ENCODE measurements at regions not wholly inside any gene's neighbourhood (a gene's known extent, or its start where the extent isn't known, plus 50 kb on each side); places are given as distances from the start of the nearest gene placed in this dataset.

GRCh38 chr10:131620904-131621303 lies 279.9 kb upstream of the PPP2R2D start:
- intact Hi-C loops (cut with micrococcal nuclease; ENCODE audit: unreplicated experiment), result no loop called here
- Histone ChIP-seq H3K27ac (ENCODE audit: control insufficient read depth, insufficient read depth) (no peak overlapping the region), H3K9ac (ENCODE audit: control insufficient read depth, insufficient read depth, low read length) (no peak overlapping the region), H3K4me1 (ENCODE audit: control insufficient read depth, insufficient read depth, low read length) (no peaks in the 10 kb centered on the region), H3K4me2 (ENCODE audit: control insufficient read depth, insufficient read depth) (no peak overlapping the region), H3K9me3 (replicated peaks; ENCODE audit: control insufficient read depth, insufficient read depth, low read length) (no peaks in the 10 kb centered on the region; the same call in 2 of the 3 replicates), H4K20me1 (ENCODE audit: control insufficient read depth, insufficient read depth) (no peaks in the 10 kb centered on the region), H3K79me2 (ENCODE audit: control insufficient read depth, insufficient read depth, low read length) (no peaks in the 10 kb centered on the region), H3K4me3 (no peak overlapping the region), H2AFZ (ENCODE audit: control insufficient read depth, low read depth, low read length) (no peak overlapping the region), H3K36me3 (ENCODE audit: control insufficient read depth in 2 of 2, insufficient read depth in 2 of 2, low read length in 1 of 2) (no peaks in the 10 kb centered on the region), H3K27me3 (replicated peaks in 1 of 2; ENCODE audit: control insufficient read depth in 2 of 2, insufficient read depth in 2 of 2, low read length in 1 of 2) (no peaks in the 10 kb centered on the region)
- ChIA-PET RAD21 (ENCODE audit: unreplicated experiment) (no interaction called here), POLR2A (no interaction called here), CTCF (no interaction called here), SMC1A (ENCODE audit: uncharacterized antibody, unreplicated experiment) (no interaction called here)
- in situ Hi-C loops (cut with MboI), result no loop called here
- ATAC-seq (no peak), FAIRE-seq (no peak), DNase-seq (ENCODE audit: low read depth, low spot score) (no peak)
- BruUV-seq (replicated peaks), result no TSS peak
- 28% methylated on average over 7 of the region's 7 CpGs for WGBS (ENCODE audit: insufficient coverage, insufficient replicate concordance, low lambda C conversion rate, missing lambda C conversion rate)
- TF ChIP-seq NBN (IDR thresholded peaks at IDR 0.05) (no peak), ETV6 (conservative IDR thresholded peaks at IDR 0.05 in 1 of 2, IDR thresholded peaks at IDR 0.05 in 1 of 2; ENCODE audit: borderline replicate concordance in 1 of 2, low read depth in 1 of 2) (no peak)

- H2AFZ ChIP-seq (ENCODE audit: control insufficient read depth, low read depth, low read length), result no peak overlapping the region
- H3K79me2 ChIP-seq (ENCODE audit: control insufficient read depth, insufficient read depth, low read length), result no peaks in the 10 kb centered on the region
- H3K36me3 ChIP-seq (ENCODE audit: control insufficient read depth in 2 of 2, insufficient read depth in 2 of 2, low read length in 1 of 2), result no peaks in the 10 kb centered on the region
- FAIRE-seq (no peak), DNase-seq (ENCODE audit: low read depth, low spot score) (no peak), ATAC-seq (no peak)
- BruUV-seq (replicated peaks), result no TSS peak
- no peaks in the 10 kb centered on the region for H4K20me1 ChIP-seq (ENCODE audit: control insufficient read depth, insufficient read depth)
- no peaks in the 10 kb centered on the region; the same call in 2 of the 3 replicates for H3K9me3 ChIP-seq (replicated peaks; ENCODE audit: control insufficient read depth, insufficient read depth, low read length)
- ChIA-PET CTCF (no interaction called here), SMC1A (ENCODE audit: uncharacterized antibody, unreplicated experiment) (no interaction called here), RAD21 (ENCODE audit: unreplicated experiment) (no interaction called here), POLR2A (no interaction called here)
- intact Hi-C loops (cut with micrococcal nuclease; ENCODE audit: unreplicated experiment) (no loop called here), in situ Hi-C loops (cut with MboI) (no loop called here)
- no peak overlapping the region for H3K27ac ChIP-seq (ENCODE audit: control insufficient read depth, insufficient read depth)
- no peak overlapping the region for H3K4me2 ChIP-seq (ENCODE audit: control insufficient read depth, insufficient read depth)
- no peak overlapping the region for H3K4me3 ChIP-seq
- no peaks in the 10 kb centered on the region for H3K27me3 ChIP-seq (replicated peaks in 1 of 2; ENCODE audit: control insufficient read depth in 2 of 2, insufficient read depth in 2 of 2, low read length in 1 of 2)
- H3K9ac ChIP-seq (ENCODE audit: control insufficient read depth, insufficient read depth, low read length), result no peak overlapping the region
- WGBS (ENCODE audit: insufficient coverage, insufficient replicate concordance, low lambda C conversion rate, missing lambda C conversion rate), result 31% methylated on average over 22 of the region's 22 CpGs
- no peaks in the 10 kb centered on the region for H3K4me1 ChIP-seq (ENCODE audit: control insufficient read depth, insufficient read depth, low read length)
- no peak for TF ChIP-seq HCFC1 (IDR thresholded peaks at IDR 0.05; ENCODE audit: low read length)
- TF ChIP-seq ZNF592 (IDR thresholded peaks at IDR 0.05), result no peak
- TF ChIP-seq PKNOX1 (IDR thresholded peaks at IDR 0.05), result no peak
- no peak for TF ChIP-seq JUND (IDR thresholded peaks at IDR 0.05; ENCODE audit: low read depth, low read length)
- no peak for TF ChIP-seq MTA2 (IDR thresholded peaks at IDR 0.05; ENCODE audit: low read depth)
- TF ChIP-seq RAD51 (IDR thresholded peaks at IDR 0.05), result no peak
- no peak for TF ChIP-seq SKIL (IDR thresholded peaks at IDR 0.05; ENCODE audit: low read depth, poor library complexity, severe bottlenecking)
- TF ChIP-seq ZSCAN29 (IDR thresholded peaks at IDR 0.05), result no peak
Measured at GRCh38 chr10:131621784-131622624, 278.8 kb upstream of the PPP2R2D start.
